ENCODE measurements at regions not wholly inside any gene's neighbourhood (a gene's known extent, or its start where the extent isn't known, plus 50 kb on each side); places are given as distances from the start of the nearest gene placed in this dataset.
A peak's percentile ranks its signal among the peaks of the same experiment; 100 is the strongest.

DNA sequence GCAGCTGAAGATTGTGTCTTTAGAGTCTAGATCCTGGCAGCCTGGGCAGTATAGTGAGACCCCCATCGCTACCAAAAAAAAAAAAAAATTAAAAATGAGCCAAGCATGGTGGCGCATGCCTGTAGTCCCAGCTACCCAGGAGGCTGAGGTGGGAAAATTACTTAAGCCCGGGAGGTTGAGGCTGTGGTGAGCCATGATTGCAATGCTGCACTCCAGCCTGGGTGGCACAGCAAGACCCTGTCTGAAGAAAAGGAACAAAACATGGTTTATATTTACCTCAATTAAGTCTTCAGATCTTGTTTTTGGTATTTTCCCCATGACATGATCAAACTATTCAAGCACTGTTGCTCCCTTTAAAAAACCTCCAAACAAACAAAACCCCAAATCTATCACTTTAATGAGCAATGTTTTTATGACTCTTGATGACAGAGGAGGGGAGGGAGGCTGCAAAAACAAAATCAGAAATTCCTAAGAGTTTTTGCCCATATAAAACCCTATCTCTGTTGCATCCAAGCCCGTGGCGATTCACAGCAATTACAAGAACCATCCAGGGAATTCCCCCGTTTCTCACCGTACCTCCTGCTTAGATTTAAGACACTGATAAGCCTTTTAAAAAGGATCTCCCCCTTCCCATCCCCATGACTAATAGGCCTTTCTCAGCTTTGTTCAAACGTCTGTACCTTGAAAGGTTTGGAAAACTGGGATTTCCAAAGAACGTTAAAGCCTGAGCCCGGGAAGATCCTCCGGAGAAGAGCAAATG, 259.9 kb downstream of the BMP7 start:
- DNase-seq (peak; percentile 87), ATAC-seq (peak; percentile 29; the same call in 1 of the 2 replicates)
- no peaks in the 10 kb centered on the region for H3K27me3 ChIP-seq (ENCODE audit: low read length)
- H4K20me1 ChIP-seq (ENCODE audit: low read length): no peaks in the 10 kb centered on the region
- no peaks in the 10 kb centered on the region for H3K9me3 ChIP-seq (ENCODE audit: low read length)
- H3K79me2 ChIP-seq (ENCODE audit: low read length): no peaks in the 10 kb centered on the region
- no TSS peak for BruUV-seq (replicated peaks)
- intact Hi-C loops (cut with micrococcal nuclease): no loop called here
- H3K9ac ChIP-seq (ENCODE audit: low read length): peak overlapping the region; percentile 9; the same call in 1 of the 2 replicates
- H2AFZ ChIP-seq (ENCODE audit: low read length): peak overlapping the region; percentile 45
- ChIA-PET POLR2A (ENCODE audit: unreplicated experiment) (no interaction called here), CTCF (interaction anchor here (0.6 kb wide), 1 partner anchor 81 kb away, joined by 3 read pairs; no protein-coding TSS in a partner anchor)
- peak overlapping the region; percentile 73 for H3K4me2 ChIP-seq (ENCODE audit: low read length)
- H3K4me3 ChIP-seq (ENCODE audit: low read length): peak overlapping the region; percentile 38; the same call in 1 of the 2 replicates
- TF ChIP-seq CTCF (conservative IDR thresholded peaks at IDR 0.05; ENCODE audit: low read depth, low read length) (no peak), EZH2 (IDR thresholded peaks at IDR 0.05; ENCODE audit: low read length, unreplicated experiment) (no peak), EZH2phosphoT487 (IDR thresholded peaks at IDR 0.05; ENCODE audit: borderline replicate concordance, low read length) (no peak)
- H3K4me1 ChIP-seq (ENCODE audit: insufficient read depth, low read length): peaks cover 24% of the 10 kb centered on the region
- peak overlapping the region; percentile 53 for H3K27ac ChIP-seq (ENCODE audit: low read length)
- H3K9me2 ChIP-seq (replicated peaks; ENCODE audit: low read length): no peaks in the 10 kb centered on the region
- H3F3A ChIP-seq (ENCODE audit: low read length, unreplicated experiment): no peaks in the 10 kb centered on the region
- no peaks in the 10 kb centered on the region for H3K36me3 ChIP-seq (ENCODE audit: low read depth, low read length)

- Histone ChIP-seq H3K4me2 (ENCODE audit: low read length) (peak overlapping the region; percentile 73), H3K9me3 (ENCODE audit: low read length) (no peaks in the 10 kb centered on the region)
- POLR2A ChIA-PET (ENCODE audit: unreplicated experiment): no interaction called here
Observed at GRCh38 chr20:57007171-57007540, 259.3 kb downstream of the BMP7 start.

More at GRCh38 chr20:57007171-57007540, 259.3 kb downstream of the BMP7 start:
- Histone ChIP-seq H3K36me3 (ENCODE audit: low read depth, low read length) (no peaks in the 10 kb centered on the region), H3K4me3 (ENCODE audit: low read length) (peak overlapping the region; percentile 38; the same call in 1 of the 2 replicates), H3K79me2 (ENCODE audit: low read length) (no peaks in the 10 kb centered on the region), H3K27ac (ENCODE audit: low read length) (peak overlapping the region; percentile 53), H4K20me1 (ENCODE audit: low read length) (no peaks in the 10 kb centered on the region), H3F3A (ENCODE audit: low read length, unreplicated experiment) (no peaks in the 10 kb centered on the region), H3K4me1 (ENCODE audit: insufficient read depth, low read length) (peaks cover 24% of the 10 kb centered on the region), H3K27me3 (ENCODE audit: low read length) (no peaks in the 10 kb centered on the region), H3K9me2 (replicated peaks; ENCODE audit: low read length) (no peaks in the 10 kb centered on the region), H2AFZ (ENCODE audit: low read length) (peak overlapping the region; percentile 45), H3K9ac (ENCODE audit: low read length) (peak overlapping the region; percentile 9; the same call in 1 of the 2 replicates)
- no peak for ATAC-seq
- TF ChIP-seq EZH2phosphoT487 (IDR thresholded peaks at IDR 0.05; ENCODE audit: borderline replicate concordance, low read length) (no peak), CTCF (conservative IDR thresholded peaks at IDR 0.05; ENCODE audit: low read depth, low read length) (no peak), EZH2 (IDR thresholded peaks at IDR 0.05; ENCODE audit: low read length, unreplicated experiment) (no peak)
- CTCF ChIA-PET: no interaction called here
- no TSS peak for BruUV-seq (replicated peaks)
- no peak for DNase-seq
- intact Hi-C loops (cut with micrococcal nuclease): no loop called here

All from PC-3 (cell line).